Tibial nerve (tissue), 3 donors: ENCODE measurements at regions not wholly inside any gene's neighbourhood (a gene's known extent, or its start where the extent isn't known, plus 50 kb on each side); places are given as distances from the start of the nearest gene placed in this dataset.

Experiments
- CTCF ChIP-seq, 5 experiments: fragments of 200-600 bp in 3 of 5; fragments of 450-650 bp in 2 of 5; sonication (generic) in 3 of 5; IDR thresholded peaks; one replicate each; pipeline ENCODE4 v1.5.1; 2016 to 2019; ENCODE audit warnings: antibody characterized with exemption in 5 of 5, mild to moderate bottlenecking in 3 of 5, moderate library complexity in 2 of 5
- POLR2A ChIP-seq, 2 donors: fragments of 450-650 bp; IDR thresholded peaks; one replicate each; pipeline ENCODE4 v1.6.1; 2017; ENCODE audit warnings: antibody characterized with exemption in 2 of 2, mild to moderate bottlenecking in 2 of 2, moderate library complexity in 2 of 2

GRCh38 chr17:71118039-71118438 is 948.7 kb downstream of the KCNJ2 start:
- TF ChIP-seq POLR2A (IDR thresholded peaks at IDR 0.05), result no peak
- TF ChIP-seq CTCF (IDR thresholded peaks at IDR 0.05), result no peak
